ENCODE measurements at regions not wholly inside any gene's neighbourhood (a gene's known extent, or its start where the extent isn't known, plus 50 kb on each side); places are given as distances from the start of the nearest gene placed in this dataset.

DNA sequence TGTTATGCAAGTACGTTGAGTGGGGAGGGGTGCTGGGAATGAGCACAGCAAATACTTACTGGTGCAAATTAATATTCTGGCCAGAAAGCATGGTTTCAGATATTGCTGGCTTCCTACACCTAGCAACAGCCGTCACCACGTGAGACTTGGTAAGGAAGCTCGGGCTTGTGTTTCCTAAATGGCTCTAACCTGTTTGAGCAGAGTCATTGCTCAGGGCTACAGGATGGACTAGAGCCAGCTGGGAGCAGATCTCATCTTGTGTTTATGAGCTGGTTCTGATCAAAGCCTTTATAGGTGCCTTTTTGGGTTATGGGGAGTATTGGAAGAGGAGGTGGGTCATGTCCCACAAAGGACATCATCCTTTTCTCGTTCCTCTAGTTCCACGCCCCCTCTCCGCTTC, 200.3 kb downstream of the BUB3 start (continued):
- no peak for TF ChIP-seq CHD7 (IDR thresholded peaks at IDR 0.05; ENCODE audit: insufficient replicate concordance, low read length)
- TF ChIP-seq RBBP5 (IDR thresholded peaks at IDR 0.05; ENCODE audit: borderline replicate concordance, low read depth, low read length), result no peak
- TF ChIP-seq FOSL1 (IDR thresholded peaks at IDR 0.05; ENCODE audit: insufficient read depth, low read depth, low read length), result no peak

All from H1 (cell line).